Kasumi-1 (cell line): ENCODE measurements at regions not wholly inside any gene's neighbourhood (a gene's known extent, or its start where the extent isn't known, plus 50 kb on each side); places are given as distances from the start of the nearest gene placed in this dataset.
"Not testable (repeated sequence)": the region's sequence is repeated elsewhere in the genome, so short reads cannot be mapped to it uniquely, and the experiment has no call there.

ENCODE experiments used
- DNase-seq, 2 experiments: peaks; one replicate each; lab custom pipeline; 2025; lab: John Stamatoyannopoulos, UW

DNA sequence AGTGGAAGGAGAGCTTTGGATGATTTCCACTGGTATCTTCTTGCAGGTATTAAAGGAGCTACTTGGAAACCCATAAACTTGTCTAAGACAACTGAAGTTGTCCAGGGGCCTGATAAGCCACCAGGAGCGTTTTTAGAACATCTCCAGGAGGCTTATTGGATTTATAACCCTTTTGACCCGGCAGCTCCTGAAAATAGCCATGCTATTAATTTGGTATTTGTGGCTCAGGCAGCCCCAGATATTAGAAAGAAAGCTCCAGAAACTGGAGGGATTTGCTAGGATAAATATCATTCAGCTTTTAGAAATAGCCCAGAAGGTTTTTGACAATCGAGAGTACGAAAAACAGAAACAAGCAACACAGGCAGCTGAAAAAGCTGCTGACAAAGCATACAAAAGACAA is 461.0 kb upstream of the HTR1E start:
- DNase-seq: no peak

- no peak for DNase-seq
Measured at GRCh38 chr6:86474081-86474480, 463.2 kb upstream of the HTR1E start.

- no peak for DNase-seq
Measured at GRCh38 chr6:86471791-86472190, 465.5 kb upstream of the HTR1E start.

- DNase-seq: no peak
Measured at GRCh38 chr6:86459978-86460377, 477.4 kb upstream of the HTR1E start.

DNA sequence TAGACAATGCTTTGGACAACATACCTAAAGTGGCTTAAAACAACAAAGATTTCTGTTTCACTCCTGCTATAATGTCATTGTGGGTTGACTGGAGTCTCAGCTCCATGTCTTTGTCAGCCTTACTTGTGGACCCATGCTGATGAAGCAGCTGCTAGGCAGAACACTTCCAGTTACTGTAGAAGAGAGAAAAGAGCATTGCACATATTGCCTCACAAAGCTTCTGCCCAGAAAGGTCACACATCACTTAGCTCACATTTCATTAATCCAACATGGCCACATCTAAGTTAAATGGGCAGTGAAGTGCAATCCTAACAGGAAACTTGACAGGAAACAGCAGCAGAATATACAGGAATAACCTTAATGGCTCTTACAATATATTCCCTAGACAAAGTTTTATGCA is 480.5 kb upstream of the HTR1E start:
- no peak for DNase-seq

DNA sequence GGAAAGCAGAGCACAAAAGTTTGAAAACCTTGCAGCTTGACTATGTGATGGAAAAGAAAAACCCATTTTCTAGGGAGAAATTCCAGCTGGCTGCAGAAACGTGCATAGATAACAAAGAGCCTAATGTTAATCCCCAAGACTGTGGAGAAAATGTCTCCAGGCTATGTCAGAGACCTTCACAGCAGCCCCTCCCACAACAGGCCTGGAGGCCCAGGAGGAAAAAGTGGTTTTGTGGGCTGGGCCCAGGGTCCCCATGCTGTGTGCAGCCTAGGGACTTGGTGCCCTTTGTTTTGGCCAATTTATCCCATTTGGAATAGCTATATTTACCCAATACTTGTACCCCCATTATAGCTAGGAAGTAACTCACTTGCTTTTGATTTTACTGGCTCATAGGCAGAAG is 484.1 kb upstream of the HTR1E start:
- DNase-seq: no peak

GRCh38 chr6:86448398-86448797 is 488.9 kb upstream of the HTR1E start:
- no peak for DNase-seq

DNA sequence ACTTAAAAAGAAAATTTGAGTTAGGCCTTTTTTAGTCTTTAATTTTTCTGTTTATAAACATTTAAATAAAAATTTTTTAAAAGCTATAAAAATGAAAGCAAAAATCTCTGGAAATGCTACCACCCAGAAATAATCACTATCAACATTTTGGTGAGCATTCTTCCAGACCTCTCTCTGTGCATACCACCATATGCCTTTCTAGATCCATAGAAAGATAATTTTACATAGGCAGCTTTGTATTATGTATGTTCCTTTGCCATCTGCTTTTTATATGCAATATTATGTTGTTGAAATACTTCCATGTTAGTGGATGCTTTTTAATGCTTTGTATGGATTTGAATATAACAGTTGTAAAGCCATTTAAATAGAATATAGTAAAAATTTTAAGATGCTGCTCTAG is 496.7 kb upstream of the HTR1E start:
- DNase-seq: no peak

DNA sequence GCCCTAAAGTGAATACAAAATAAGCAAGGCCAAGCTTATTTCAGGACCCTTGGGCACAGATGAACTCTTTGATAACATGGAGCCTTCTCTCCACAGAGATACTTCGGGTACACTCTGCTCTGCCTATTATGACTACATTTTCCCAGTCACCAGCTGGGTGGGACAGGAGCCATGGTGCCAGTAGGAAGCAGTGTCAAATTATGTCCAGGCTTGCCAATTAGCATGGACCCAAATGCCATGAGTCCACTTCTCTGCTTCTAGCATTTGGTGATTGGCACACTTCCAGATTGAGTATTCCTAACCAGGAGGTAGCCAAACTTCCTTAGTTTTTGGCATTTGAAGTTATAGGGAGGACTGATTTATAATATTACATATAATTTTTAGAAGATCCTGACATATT is 513.8 kb upstream of the HTR1E start:
- DNase-seq: no peak

GRCh38 chr6:86412057-86412456 is 525.3 kb upstream of the HTR1E start:
- DNase-seq: no peak

GRCh38 chr6:86407128-86407527 is 530.2 kb upstream of the HTR1E start:
- no peak for DNase-seq

DNA sequence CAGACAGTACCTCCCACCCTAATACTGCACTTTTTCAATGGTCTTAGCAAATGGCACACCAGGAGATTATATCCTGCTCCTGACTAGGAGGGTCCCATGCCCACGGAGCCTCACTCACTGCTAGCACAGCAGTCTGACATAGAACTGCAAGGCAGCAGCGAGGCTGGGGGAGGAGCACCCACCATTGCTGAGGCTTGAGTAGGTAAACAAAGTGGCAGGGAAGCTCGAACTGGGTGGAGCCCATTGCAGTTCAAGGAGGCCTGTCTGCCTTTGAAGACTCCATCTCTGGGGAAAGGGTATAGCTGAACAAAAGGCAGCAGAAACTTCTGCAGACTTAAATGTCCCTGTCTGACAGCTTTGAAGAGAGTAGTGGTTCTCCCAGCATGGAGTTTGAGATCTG is 544.5 kb upstream of the HTR1E start:
- DNase-seq: not testable (repeated sequence)

DNA sequence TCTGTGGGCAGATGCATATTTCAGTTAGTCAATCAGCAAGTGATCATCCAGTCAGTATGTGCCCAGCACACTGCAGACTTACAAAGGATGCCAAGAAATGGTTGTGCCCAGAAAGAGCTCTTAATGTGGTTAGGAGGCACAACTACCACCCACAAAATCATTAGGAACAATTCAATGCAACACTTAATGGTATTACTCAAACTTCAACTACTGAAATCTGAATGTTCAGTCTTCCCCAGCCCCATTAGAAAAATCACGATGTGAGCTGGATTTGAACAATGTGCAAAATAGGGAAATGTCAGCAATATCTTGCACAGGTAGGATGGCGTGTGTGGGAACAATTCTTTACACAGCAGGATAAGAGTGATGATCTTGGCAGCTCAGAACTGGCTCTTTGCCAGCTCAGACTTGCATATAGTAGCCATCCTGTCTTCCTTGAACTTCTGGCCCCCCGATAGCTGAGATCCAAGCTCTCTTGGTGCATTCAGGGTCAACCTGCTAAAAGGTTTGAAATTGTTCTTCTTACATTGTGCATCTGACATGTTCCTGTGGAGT is 556.7 kb upstream of the HTR1E start:
- DNase-seq: no peak

- DNase-seq: no peak
Measured at GRCh38 chr6:86357877-86358276, 579.5 kb upstream of the HTR1E start.

DNA sequence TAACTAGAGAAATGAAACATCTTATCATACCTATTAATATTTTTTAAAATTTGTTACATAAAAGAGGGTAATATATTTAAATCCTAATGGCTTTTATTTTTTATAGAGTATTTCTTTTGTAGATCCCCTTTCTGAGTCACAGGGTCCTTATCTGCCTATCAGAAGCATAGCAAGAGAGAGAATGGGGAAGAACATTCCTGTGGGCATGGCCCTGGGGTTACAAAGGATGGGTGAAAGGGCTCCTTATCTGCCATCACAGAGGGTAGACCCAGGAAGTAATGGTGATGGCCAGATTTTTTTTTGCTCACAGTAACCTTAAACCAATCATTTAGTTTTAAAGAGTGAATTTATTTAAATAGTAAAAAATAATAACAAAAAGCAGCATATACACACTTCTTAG is 582.1 kb upstream of the HTR1E start:
- no peak for DNase-seq

- no peak for DNase-seq
Measured at GRCh38 chr6:86331919-86332318, 605.4 kb upstream of the HTR1E start.

GRCh38 chr6:86331265-86331840 is 606.0 kb upstream of the HTR1E start:
- DNase-seq: no peak

GRCh38 chr6:86306210-86306609 is 631.1 kb upstream of the HTR1E start:
- DNase-seq: no peak

- DNase-seq: no peak
Measured at GRCh38 chr6:86285876-86286275, 643.2 kb upstream of the SYNCRIP start.

DNA sequence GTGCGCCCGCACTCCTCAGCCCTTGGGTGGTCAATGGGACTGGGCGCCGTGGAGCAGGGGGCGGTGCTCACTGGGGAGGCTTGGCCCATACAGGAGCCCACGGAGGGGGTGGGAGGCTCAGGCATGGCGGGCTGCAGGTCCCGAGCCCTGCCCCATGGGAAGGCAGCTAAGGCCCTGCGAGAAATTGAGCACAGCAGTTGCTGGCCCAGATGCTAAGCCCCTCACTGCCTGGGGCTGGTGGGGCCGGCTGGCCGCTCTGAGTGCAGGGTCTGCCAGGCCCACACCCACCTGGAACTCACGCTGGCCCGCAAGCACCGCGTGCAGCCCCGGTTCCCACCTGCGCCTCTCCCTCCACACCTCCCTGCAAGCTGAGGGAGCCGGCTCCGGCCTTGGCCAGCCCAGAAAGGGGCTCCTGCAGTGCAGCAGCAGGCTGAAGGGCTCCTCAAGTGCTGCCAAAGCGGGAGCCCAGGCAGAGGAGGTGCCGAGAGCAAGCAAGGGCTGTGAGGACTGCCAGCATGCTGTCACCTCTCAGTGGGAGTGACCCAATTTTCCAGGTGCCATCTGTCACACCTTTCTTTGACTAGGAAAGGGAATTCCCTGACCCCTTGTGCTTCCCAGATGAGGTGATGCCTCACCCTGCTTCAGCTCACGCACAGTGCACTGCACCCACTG is 642.3 kb upstream of the SYNCRIP start:
- not testable (repeated sequence) for DNase-seq

- DNase-seq: not testable (repeated sequence)
Measured at GRCh38 chr6:86283596-86283995, 640.9 kb upstream of the SYNCRIP start.

DNA sequence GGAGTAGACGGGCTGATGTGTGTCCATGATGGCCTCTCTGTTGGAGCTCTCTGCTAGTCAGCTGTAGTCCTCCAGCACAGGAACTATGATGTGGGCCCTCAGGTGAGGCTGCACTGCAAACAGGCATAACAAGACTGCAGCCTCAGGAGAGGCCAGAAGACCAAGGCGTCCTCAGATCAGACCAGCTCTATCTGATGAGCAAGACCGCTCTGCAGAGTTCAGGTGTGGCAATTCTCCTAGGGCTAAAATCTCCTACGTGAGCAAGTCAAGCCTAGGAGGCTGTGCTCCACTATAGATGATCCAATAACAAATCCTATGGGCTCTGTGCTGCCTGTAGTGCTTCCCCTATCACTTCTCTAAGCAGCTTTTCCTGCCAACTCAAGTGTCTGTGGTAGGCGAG is 633.4 kb upstream of the SYNCRIP start:
- DNase-seq: no peak

DNA sequence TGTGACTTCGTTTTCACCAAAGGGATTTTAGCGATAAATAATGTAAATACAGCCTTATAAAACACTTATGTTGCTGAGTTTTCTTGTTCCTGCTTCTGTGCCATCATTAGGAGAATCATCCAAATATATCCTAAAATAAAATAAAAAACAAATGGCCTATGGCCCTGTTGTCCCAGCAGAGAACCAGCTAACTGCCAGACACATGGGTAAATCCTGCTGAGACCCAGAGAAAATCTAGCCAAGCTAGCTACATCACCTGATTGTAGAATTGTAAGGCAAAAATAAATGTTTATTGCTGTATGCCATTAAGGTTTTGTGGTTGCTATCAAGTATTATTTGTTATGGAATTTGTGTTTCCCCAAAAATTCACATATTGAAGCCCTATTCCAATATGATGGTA is 631.2 kb upstream of the SYNCRIP start:
- no peak for DNase-seq
